ENCODE measurements at regions not wholly inside any gene's neighbourhood (a gene's known extent, or its start where the extent isn't known, plus 50 kb on each side); places are given as distances from the start of the nearest gene placed in this dataset.

- DNase-seq: no peak
Observed at GRCh38 chr15:53462651-53463050, 296.8 kb downstream of the WDR72 start.

GRCh38 chr15:53461677-53462076 is 297.8 kb downstream of the WDR72 start:
- DNase-seq: no peak

- DNase-seq: no peak
Observed at GRCh38 chr15:53458736-53459135, 300.7 kb downstream of the WDR72 start.

- no peak for DNase-seq
Observed at GRCh38 chr15:53457479-53457878, 302.0 kb downstream of the WDR72 start.

GRCh38 chr15:53454843-53455721 is 304.4 kb downstream of the WDR72 start:
- DNase-seq: no peak

- no peak for DNase-seq
Observed at GRCh38 chr15:53454535-53454842, 305.0 kb downstream of the WDR72 start.

GRCh38 chr15:53453253-53454105 is 306.0 kb downstream of the WDR72 start:
- DNase-seq: no peak

GRCh38 chr15:53448232-53449015 is 311.0 kb downstream of the WDR72 start:
- DNase-seq: no peak

- no peak for DNase-seq
Observed at GRCh38 chr15:53447742-53448141, 311.7 kb downstream of the WDR72 start.

GRCh38 chr15:53447053-53447574 is 312.3 kb downstream of the WDR72 start:
- DNase-seq: no peak

- no peak for DNase-seq
Observed at GRCh38 chr15:53446376-53446775, 313.1 kb downstream of the WDR72 start.

- DNase-seq: no peak
Observed at GRCh38 chr15:53445531-53445930, 313.9 kb downstream of the WDR72 start.

GRCh38 chr15:53437985-53438841 is 321.2 kb downstream of the WDR72 start:
- DNase-seq: no peak

GRCh38 chr15:53437366-53437765 is 322.1 kb downstream of the WDR72 start:
- DNase-seq: no peak

- DNase-seq: no peak
Observed at GRCh38 chr15:53434174-53434678, 325.2 kb downstream of the WDR72 start.

GRCh38 chr15:53416219-53416940 is 343.1 kb downstream of the WDR72 start:
- DNase-seq: no peak

GRCh38 chr15:53414167-53414566 is 345.3 kb downstream of the WDR72 start:
- DNase-seq: no peak

- no peak for DNase-seq
Observed at GRCh38 chr15:53412542-53412941, 346.9 kb downstream of the WDR72 start.

- DNase-seq: no peak
Observed at GRCh38 chr15:53404930-53405493, 354.5 kb downstream of the WDR72 start.

GRCh38 chr15:53401503-53401902 is 358.0 kb downstream of the WDR72 start:
- DNase-seq: no peak
